ENCODE measurements at regions not wholly inside any gene's neighbourhood (a gene's known extent, or its start where the extent isn't known, plus 50 kb on each side); places are given as distances from the start of the nearest gene placed in this dataset.
"Not testable (repeated sequence)": the region's sequence is repeated elsewhere in the genome, so short reads cannot be mapped to it uniquely, and the experiment has no call there.

- no peak overlapping the region for H3K4me3 ChIP-seq (ENCODE audit: low read depth, low read length)
- no peak for TF ChIP-seq CTCF (IDR thresholded peaks at IDR 0.05; ENCODE audit: borderline replicate concordance, insufficient read depth, low read depth, low read length)
Measured at GRCh38 chr18:1056404-1056803, 151.7 kb downstream of the ADCYAP1 start.

GRCh38 chr18:1057367-1057766 is 152.7 kb downstream of the ADCYAP1 start:
- TF ChIP-seq CTCF (IDR thresholded peaks at IDR 0.05; ENCODE audit: borderline replicate concordance, insufficient read depth, low read depth, low read length), result no peak
- H3K4me3 ChIP-seq (ENCODE audit: low read depth, low read length), result no peak overlapping the region

GRCh38 chr18:1062588-1062987 is 157.9 kb downstream of the ADCYAP1 start:
- 0 out of 2 replicates have a peak, but pooled peaks have one; percentile 17 for TF ChIP-seq CTCF (IDR thresholded peaks at IDR 0.05; ENCODE audit: borderline replicate concordance, insufficient read depth, low read depth, low read length)
- no peak overlapping the region for H3K4me3 ChIP-seq (ENCODE audit: low read depth, low read length)

GRCh38 chr18:1075322-1075721 is 170.7 kb downstream of the ADCYAP1 start:
- H3K4me3 ChIP-seq (ENCODE audit: low read depth, low read length), result no peak overlapping the region
- no peak for TF ChIP-seq CTCF (IDR thresholded peaks at IDR 0.05; ENCODE audit: borderline replicate concordance, insufficient read depth, low read depth, low read length)

GRCh38 chr18:1075876-1076275 is 171.2 kb downstream of the ADCYAP1 start:
- no peak for TF ChIP-seq CTCF (IDR thresholded peaks at IDR 0.05; ENCODE audit: borderline replicate concordance, insufficient read depth, low read depth, low read length)

GRCh38 chr18:1078301-1078700 is 173.6 kb downstream of the ADCYAP1 start:
- H3K4me3 ChIP-seq (ENCODE audit: low read depth, low read length), result no peak overlapping the region
- no peak for TF ChIP-seq CTCF (IDR thresholded peaks at IDR 0.05; ENCODE audit: borderline replicate concordance, insufficient read depth, low read depth, low read length)

More at GRCh38 chr18:1075876-1076275, 171.2 kb downstream of the ADCYAP1 start:
- H3K4me3 ChIP-seq (ENCODE audit: low read depth, low read length), result no peak overlapping the region

GRCh38 chr18:1083675-1084074 is 179.0 kb downstream of the ADCYAP1 start:
- H3K4me3 ChIP-seq (ENCODE audit: low read depth, low read length), result not testable (repeated sequence)

- TF ChIP-seq CTCF (IDR thresholded peaks at IDR 0.05; ENCODE audit: borderline replicate concordance, insufficient read depth, low read depth, low read length), result no peak
- no peak overlapping the region for H3K4me3 ChIP-seq (ENCODE audit: low read depth, low read length)
Measured at GRCh38 chr18:1090758-1091157, 186.1 kb downstream of the ADCYAP1 start.

Measured in GM12875 (cell line).